GM19438 (cell line): ENCODE measurements at regions not wholly inside any gene's neighbourhood (a gene's known extent, or its start where the extent isn't known, plus 50 kb on each side); places are given as distances from the start of the nearest gene placed in this dataset.
"Not testable (repeated sequence)": the region's sequence is repeated elsewhere in the genome, so short reads cannot be mapped to it uniquely, and the experiment has no call there.

Experiments
- ATAC-seq: cut with Tn5 transposase; IDR thresholded peaks from one replicate; pipeline ENCODE4 v1.9.1; 2021; ENCODE audit warnings: low read depth; ENCODE audit not compliant: unreplicated experiment

- no peak for ATAC-seq
Measured at GRCh38 chr4:176619430-176619829, 173.3 kb downstream of the VEGFC start.

DNA sequence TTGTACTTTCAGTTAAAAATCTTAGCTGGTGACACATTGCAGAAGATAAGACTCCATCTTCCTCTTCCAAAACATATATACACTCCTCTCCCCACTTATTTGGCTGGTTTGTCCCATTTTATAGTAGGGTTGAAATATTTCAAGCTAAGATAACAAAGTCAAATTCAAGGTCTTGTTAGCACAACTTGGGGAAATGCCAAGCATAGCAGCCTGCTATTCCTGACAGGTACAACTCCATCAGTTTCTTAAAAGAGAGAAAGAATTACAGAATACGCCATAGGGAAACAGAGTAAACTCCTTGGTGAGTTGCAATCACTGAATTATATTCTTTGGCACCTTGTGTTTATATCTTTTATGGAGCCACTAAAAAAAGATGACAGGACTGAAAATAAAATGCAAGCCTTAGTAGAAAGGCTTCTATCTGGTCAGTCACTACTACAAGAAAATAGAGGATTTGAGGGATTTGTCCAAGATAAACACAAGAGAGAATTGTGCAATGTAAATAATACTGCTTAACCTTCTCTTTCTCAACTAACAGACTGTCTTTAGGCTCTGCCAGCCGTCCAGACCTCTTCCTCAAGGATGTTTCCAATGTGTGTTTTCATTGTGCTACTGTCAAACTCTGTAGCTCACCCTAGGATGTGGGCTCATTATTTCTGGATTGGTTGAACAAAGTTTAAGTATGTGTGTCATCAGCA lies 170.3 kb downstream of the VEGFC start:
- ATAC-seq, result no peak

GRCh38 chr4:176624983-176625610 lies 167.6 kb downstream of the VEGFC start:
- not testable (repeated sequence) for ATAC-seq

DNA sequence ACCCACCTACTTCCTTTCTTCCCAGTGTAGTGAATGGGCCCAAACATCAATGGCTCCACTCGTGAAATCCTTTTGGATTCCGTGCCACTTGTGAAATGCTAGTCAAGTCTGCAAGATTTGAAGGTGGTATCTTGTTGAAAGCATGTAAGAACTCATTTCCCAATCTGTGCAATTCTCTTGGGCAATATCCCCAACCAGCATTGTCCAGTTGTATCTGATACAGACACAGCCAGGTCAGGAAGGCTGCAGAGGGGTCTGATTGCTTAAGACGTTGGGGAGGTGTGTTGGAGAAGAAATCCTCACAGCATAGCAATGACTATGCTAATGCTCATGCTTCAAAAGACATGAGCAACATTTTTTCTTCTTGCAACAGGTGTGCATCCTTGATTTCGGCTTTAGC lies 164.8 kb downstream of the VEGFC start:
- no peak for ATAC-seq

- no peak for ATAC-seq
Measured at GRCh38 chr4:176631611-176632010, 161.1 kb downstream of the VEGFC start.
